Smooth muscle cell (in vitro differentiated cells): ENCODE measurements at regions not wholly inside any gene's neighbourhood (a gene's known extent, or its start where the extent isn't known, plus 50 kb on each side); places are given as distances from the start of the nearest gene placed in this dataset.
"Not testable (repeated sequence)": the region's sequence is repeated elsewhere in the genome, so short reads cannot be mapped to it uniquely, and the experiment has no call there.

Experiments
- DNase-seq: peaks from one replicate; lab custom pipeline; 2025; ENCODE audit not compliant: unreplicated experiment; lab: John Stamatoyannopoulos, UW
- H2AFZ ChIP-seq: fragments of 200-600 bp; sonication (generic); 2 replicates; pipeline ENCODE4 v1.6.0; 2016; ENCODE audit warnings: antibody characterized with exemption, low read depth, mild to moderate bottlenecking
- H3F3A ChIP-seq: fragments of 200-600 bp; sonication (generic); 2 replicates; pipeline ENCODE4 v1.6.0; 2017; ENCODE audit warnings: antibody characterized with exemption, low read depth
- H3K27ac ChIP-seq: fragments of 200-600 bp; sonication (generic); 2 replicates; pipeline ENCODE4 v1.5.1; 2016; ENCODE audit warnings: low read depth, mild to moderate bottlenecking
- H3K27me3 ChIP-seq: fragments of 200-600 bp; sonication (generic); 2 replicates; pipeline ENCODE4 v1.6.1; 2016; ENCODE audit warnings: low read depth, mild to moderate bottlenecking
- H3K36me3 ChIP-seq: fragments of 200-600 bp; sonication (generic); 2 replicates; pipeline ENCODE4 v1.5.1; 2016; ENCODE audit warnings: low read depth
- H3K4me1 ChIP-seq: fragments of 200-600 bp; sonication (generic); 2 replicates; pipeline ENCODE4 v1.5.1; 2016; ENCODE audit warnings: low read depth
- H3K4me2 ChIP-seq: fragments of 200-600 bp; sonication (generic); 2 replicates; pipeline ENCODE4 v1.6.0; 2016; ENCODE audit warnings: mild to moderate bottlenecking
- H3K4me3 ChIP-seq: fragments of 200-600 bp; sonication (generic); 2 replicates; pipeline ENCODE4 v1.5.1; 2016; ENCODE audit warnings: mild to moderate bottlenecking
- H3K79me2 ChIP-seq: fragments of 200-600 bp; sonication (generic); 2 replicates; pipeline ENCODE4 v1.6.0; 2016; ENCODE audit warnings: low read depth, mild to moderate bottlenecking
- H3K9ac ChIP-seq: fragments of 200-600 bp; sonication (generic); 2 replicates; pipeline ENCODE4 v1.6.0; 2016; ENCODE audit warnings: low read depth
- H3K9me3 ChIP-seq: fragments of 200-600 bp; sonication (generic); replicated peaks from 2 replicates; pipeline ENCODE4 v1.5.1; 2016; ENCODE audit warnings: low read depth
- H4K20me1 ChIP-seq: fragments of 200-600 bp; sonication (generic); 2 replicates; pipeline ENCODE4 v1.6.0; 2016; ENCODE audit warnings: low read depth
- WGBS: methylation state at CpG from one replicate; pipeline ENCODE4 v1.1.7; 2016; ENCODE audit warnings: low lambda C conversion rate; 5-methylcytosine and 5-hydroxymethylcytosine counted together
- TF ChIP-seq, protein P1 (sequence below): fragments of 200-600 bp; sonication (generic); IDR thresholded peaks from 2 replicates; pipeline ENCODE4 v1.5.1; 2017; ENCODE audit warnings: borderline replicate concordance, mild to moderate bottlenecking, antibody characterized with exemption; ENCODE audit not compliant: insufficient read depth, poor library complexity, severe bottlenecking

DNA sequence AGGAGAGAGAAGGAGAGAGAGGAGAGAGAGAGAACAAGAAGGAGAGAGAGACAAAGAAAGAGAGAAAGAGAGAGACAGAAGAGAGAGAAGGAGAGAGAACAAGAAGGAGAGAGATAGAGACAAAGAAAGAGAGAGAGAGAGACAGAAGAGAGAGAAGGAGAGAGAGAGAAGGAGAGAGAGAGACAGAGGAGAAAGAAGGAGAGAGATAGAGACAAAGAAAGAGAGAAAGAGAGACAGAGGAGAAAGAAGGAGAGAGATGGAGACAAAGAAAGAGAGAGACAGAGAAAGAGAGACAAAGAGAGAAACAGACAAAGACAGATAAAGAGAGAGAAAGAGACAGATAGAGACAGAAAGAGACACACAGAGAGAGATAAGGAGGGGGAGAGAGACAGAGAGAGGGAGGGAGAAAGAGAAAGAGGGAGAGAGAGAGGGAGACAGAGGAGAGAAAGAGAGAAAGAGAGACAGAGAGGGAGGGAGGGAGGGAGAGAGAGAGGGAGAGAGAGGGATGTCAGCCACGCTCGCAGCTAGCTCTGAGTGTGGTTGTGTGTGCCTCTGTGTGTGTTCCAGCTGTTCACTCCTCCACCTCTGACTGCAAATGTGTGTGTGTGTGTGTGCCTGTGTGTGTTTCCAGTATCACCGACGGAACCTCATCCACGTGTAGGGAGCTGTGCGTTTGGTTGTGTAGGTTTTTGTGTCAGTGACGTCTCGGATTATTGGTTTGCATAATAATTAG is 105.8 kb downstream of the CRLF2 start:
- Histone ChIP-seq H3K4me1 (peaks cover 14% of the 10 kb centered on the region), H3F3A (no peaks in the 10 kb centered on the region), H3K4me2 (no peak overlapping the region), H3K9ac (no peak overlapping the region), H3K27me3 (peaks cover 41% of the 10 kb centered on the region), H3K79me2 (no peaks in the 10 kb centered on the region), H3K36me3 (no peaks in the 10 kb centered on the region), H3K27ac (no peak overlapping the region), H2AFZ (no peak overlapping the region), H4K20me1 (no peaks in the 10 kb centered on the region), H3K9me3 (no peaks in the 10 kb centered on the region), H3K4me3 (no peak overlapping the region)
- WGBS, result 35% methylated on average over 8 of the region's 8 CpGs
- DNase-seq, result no peak
- TF ChIP-seq, protein P1, sequence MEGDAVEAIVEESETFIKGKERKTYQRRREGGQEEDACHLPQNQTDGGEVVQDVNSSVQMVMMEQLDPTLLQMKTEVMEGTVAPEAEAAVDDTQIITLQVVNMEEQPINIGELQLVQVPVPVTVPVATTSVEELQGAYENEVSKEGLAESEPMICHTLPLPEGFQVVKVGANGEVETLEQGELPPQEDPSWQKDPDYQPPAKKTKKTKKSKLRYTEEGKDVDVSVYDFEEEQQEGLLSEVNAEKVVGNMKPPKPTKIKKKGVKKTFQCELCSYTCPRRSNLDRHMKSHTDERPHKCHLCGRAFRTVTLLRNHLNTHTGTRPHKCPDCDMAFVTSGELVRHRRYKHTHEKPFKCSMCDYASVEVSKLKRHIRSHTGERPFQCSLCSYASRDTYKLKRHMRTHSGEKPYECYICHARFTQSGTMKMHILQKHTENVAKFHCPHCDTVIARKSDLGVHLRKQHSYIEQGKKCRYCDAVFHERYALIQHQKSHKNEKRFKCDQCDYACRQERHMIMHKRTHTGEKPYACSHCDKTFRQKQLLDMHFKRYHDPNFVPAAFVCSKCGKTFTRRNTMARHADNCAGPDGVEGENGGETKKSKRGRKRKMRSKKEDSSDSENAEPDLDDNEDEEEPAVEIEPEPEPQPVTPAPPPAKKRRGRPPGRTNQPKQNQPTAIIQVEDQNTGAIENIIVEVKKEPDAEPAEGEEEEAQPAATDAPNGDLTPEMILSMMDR, result no peak

DNA sequence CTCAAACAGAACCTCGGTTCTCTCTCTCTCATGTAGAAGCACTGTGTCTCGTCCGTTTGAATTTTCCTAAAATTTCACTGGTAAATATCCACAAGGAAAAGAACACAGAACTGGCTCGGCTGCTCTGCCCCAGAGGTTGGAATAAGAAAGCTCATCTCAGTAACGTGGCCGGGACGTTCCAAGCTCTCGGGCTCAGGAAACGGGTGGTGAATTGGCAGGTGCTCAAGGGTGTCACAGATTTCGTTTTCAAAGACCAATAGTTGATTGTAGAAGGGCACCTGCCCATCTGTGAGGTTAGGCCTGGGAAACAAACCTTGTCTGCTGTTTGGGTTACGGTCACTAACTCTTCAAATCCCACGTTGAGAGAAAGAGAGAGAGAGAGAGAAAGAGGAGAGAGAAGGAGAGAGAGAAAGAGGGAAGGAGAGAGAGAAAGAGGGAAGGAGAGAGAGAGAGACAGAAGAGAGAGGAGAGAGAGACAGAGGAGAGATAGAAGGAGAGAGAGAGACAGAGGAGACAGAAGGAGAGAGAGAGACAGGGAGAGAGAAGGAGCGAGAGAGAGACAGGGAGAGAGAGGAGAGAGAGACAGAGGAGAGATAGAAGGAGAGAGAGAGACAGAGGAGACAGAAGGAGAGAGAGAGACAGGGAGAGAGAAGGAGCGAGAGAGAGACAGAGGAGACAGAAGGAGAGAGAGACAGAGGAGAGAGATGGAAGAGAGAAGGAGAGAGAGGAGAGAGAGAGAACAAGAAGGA is 106.6 kb downstream of the CRLF2 start:
- Histone ChIP-seq H3K9ac (no peak overlapping the region), H3K9me3 (no peaks in the 10 kb centered on the region), H3K27me3 (peaks cover 33% of the 10 kb centered on the region), H3K27ac (no peak overlapping the region), H3K36me3 (no peaks in the 10 kb centered on the region), H3K4me1 (peaks cover 8% of the 10 kb centered on the region), H3K4me2 (no peak overlapping the region), H3K4me3 (no peak overlapping the region), H3F3A (no peaks in the 10 kb centered on the region), H3K79me2 (no peaks in the 10 kb centered on the region), H2AFZ (no peak overlapping the region), H4K20me1 (no peaks in the 10 kb centered on the region)
- no peak for DNase-seq
- 59% methylated on average over 13 of the region's 14 CpGs for WGBS
- TF ChIP-seq, protein P1, result no peak

DNA sequence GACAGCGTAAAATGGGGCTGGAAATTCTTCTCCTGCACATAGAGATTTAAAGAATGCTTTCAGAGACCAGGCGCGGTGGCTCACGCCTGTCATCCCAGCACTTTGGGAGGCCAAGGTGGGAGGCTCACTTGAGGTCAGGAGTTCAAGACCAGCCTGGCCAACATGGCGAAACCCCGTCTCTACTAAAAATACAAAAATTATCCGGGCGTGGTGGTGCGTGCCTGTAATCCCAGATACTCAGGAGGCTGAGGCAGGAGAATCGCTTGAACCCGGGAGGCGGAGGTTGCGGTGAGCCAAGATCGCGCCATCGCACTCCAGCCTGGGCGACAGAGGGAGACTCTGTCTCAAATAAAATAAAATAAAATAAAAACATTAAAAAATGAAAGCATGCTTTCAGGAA is 107.4 kb downstream of the CRLF2 start:
- not testable (repeated sequence) for H3K79me2 ChIP-seq, DNase-seq, H3K9me3 ChIP-seq, H3K36me3 ChIP-seq, H3K27ac ChIP-seq, H3K4me1 ChIP-seq, H3K9ac ChIP-seq, H3K4me2 ChIP-seq, H2AFZ ChIP-seq, H4K20me1 ChIP-seq, H3K4me3 ChIP-seq, H3F3A ChIP-seq
- WGBS, result 96% methylated on average over 17 of the region's 17 CpGs
- peaks cover 33% of the 10 kb centered on the region for H3K27me3 ChIP-seq

DNA sequence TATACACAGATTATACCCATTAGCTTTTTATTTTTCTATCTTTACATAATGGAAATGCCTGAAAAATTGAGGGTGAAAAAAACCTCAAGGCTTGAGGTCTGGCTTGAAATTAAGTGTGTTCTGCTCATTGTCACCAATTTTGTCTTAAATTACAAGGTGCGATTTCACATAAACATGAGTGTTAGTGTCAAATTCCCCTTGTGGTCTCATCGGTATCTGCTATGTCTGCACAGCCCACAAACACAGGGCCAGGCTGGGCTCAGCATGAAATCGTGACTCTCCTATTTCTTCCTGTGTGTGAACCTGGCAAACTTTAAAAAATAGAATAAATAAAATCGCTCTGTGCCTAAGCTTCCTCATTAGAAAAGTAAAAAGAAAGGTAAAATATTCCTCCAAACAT is 109.1 kb downstream of the CRLF2 start:
- H3K27ac ChIP-seq, result no peak overlapping the region
- no peaks in the 10 kb centered on the region for H3K79me2 ChIP-seq
- DNase-seq, result no peak
- H3K27me3 ChIP-seq, result peaks cover 25% of the 10 kb centered on the region
- peaks cover 4% of the 10 kb centered on the region for H3K4me1 ChIP-seq
- H3K9ac ChIP-seq, result no peak overlapping the region
- H2AFZ ChIP-seq, result no peak overlapping the region
- no peak overlapping the region for H3K4me3 ChIP-seq
- no peaks in the 10 kb centered on the region for H3K36me3 ChIP-seq
- H4K20me1 ChIP-seq, result no peaks in the 10 kb centered on the region
- H3F3A ChIP-seq, result no peaks in the 10 kb centered on the region
- H3K4me2 ChIP-seq, result no peak overlapping the region
- TF ChIP-seq, protein P1, result no peak
- WGBS, result 76% methylated on average over 4 of the region's 4 CpGs
- H3K9me3 ChIP-seq, result no peaks in the 10 kb centered on the region
